HCT116 (cell line): ENCODE measurements at regions not wholly inside any gene's neighbourhood (a gene's known extent, or its start where the extent isn't known, plus 50 kb on each side); places are given as distances from the start of the nearest gene placed in this dataset.

Experiments
- ATF3 ChIP-seq: IDR thresholded peaks from 2 replicates; pipeline ENCODE4 v1.6.1; 2012
- CTCF ChIP-seq, 3 experiments: fragments of 200-600 bp in 1 of 3; sonication (generic) in 1 of 3; IDR thresholded peaks in 2 of 3; conservative IDR thresholded peaks in 1 of 3; 2 replicates each; pipeline ENCODE4 v1.5.1; 2012 to 2017; ENCODE audit warnings: low read depth in 2 of 3, low read length in 2 of 3, antibody characterized with exemption in 1 of 3, borderline replicate concordance in 1 of 3, control low read depth in 1 of 3, mild to moderate bottlenecking in 1 of 3, mixed read lengths in 1 of 3, mixed run types in 1 of 3, moderate library complexity in 1 of 3; ENCODE audit not compliant: insufficient read depth in 1 of 3
- EGR1 ChIP-seq: IDR thresholded peaks from 2 replicates; pipeline ENCODE4 v1.6.1; 2012; ENCODE audit warnings: low read depth
- EZH2 ChIP-seq: fragments of 200-600 bp; sonication (generic); IDR thresholded peaks from 2 replicates; pipeline ENCODE4 v1.6.1; 2017; ENCODE audit warnings: antibody characterized with exemption, mixed run types
- POLR2A ChIP-seq: IDR thresholded peaks from 2 replicates; pipeline ENCODE4 v1.7.0; 2011; ENCODE audit warnings: borderline replicate concordance; ENCODE audit not compliant: insufficient read depth, insufficient read length; ENCODE audit errors: extremely low read depth
- REST ChIP-seq: IDR thresholded peaks from 2 replicates; pipeline ENCODE4 v1.6.1; 2012; ENCODE audit warnings: low read depth
- SP1 ChIP-seq: IDR thresholded peaks from 2 replicates; pipeline ENCODE4 v1.6.1; 2012; ENCODE audit warnings: low read depth
- YY1 ChIP-seq: IDR thresholded peaks from 2 replicates; pipeline ENCODE4 v1.6.1; 2011; ENCODE audit warnings: low read length, low read depth, moderate library complexity, mild to moderate bottlenecking; ENCODE audit not compliant: insufficient replicate concordance; ENCODE audit errors: extremely low read depth

GRCh38 chr4:15370296-15370695 lies 57.5 kb upstream of the C1QTNF7 start:
- TF ChIP-seq REST (no peak), ATF3 (no peak), CTCF (IDR thresholded peaks at IDR 0.05 in 2 of 3, conservative IDR thresholded peaks at IDR 0.05 in 1 of 3; ENCODE audit: borderline replicate concordance in 1 of 3, insufficient read depth in 1 of 3, low read depth in 2 of 3, low read length in 2 of 3) (no peak), YY1 (no peak), EZH2 (no peak), EGR1 (no peak), SP1 (no peak), POLR2A (no peak)
